ENCODE measurements at regions not wholly inside any gene's neighbourhood (a gene's known extent, or its start where the extent isn't known, plus 50 kb on each side); places are given as distances from the start of the nearest gene placed in this dataset.

- TF ChIP-seq CTCF (IDR thresholded peaks at IDR 0.05), result no peak
- no peak for TF ChIP-seq POLR2A (IDR thresholded peaks at IDR 0.05)
Measured at GRCh38 chr1:227424953-227425352, 106.7 kb upstream of the CDC42BPA start.

Data from thyroid gland (tissue), 4 donors.